Tibial artery (tissue), 4 donors: ENCODE measurements at regions not wholly inside any gene's neighbourhood (a gene's known extent, or its start where the extent isn't known, plus 50 kb on each side); places are given as distances from the start of the nearest gene placed in this dataset.
"Not testable (repeated sequence)": the region's sequence is repeated elsewhere in the genome, so short reads cannot be mapped to it uniquely, and the experiment has no call there.

ENCODE experiments used
- DNase-seq, 2 donors: peaks; one replicate each; pipeline ENCODE4 v3.0.0-alpha.2; 2019
- H3K27ac ChIP-seq, 2 donors: fragments of 200-600 bp; sonication (generic) in 1 of 2; 1 replicate in 1 of 2; 2 replicates in 1 of 2; pipeline ENCODE4 v1.5.1; 2018 to 2019; ENCODE audit warnings: mild to moderate bottlenecking in 1 of 2
- H3K27me3 ChIP-seq, 2 donors: fragments of 200-600 bp; sonication (generic) in 1 of 2; one replicate each; pipeline versions ENCODE4 v1.5.1 to v1.6.0; 2016 to 2019
- H3K36me3 ChIP-seq, 3 donors: fragments of 200-600 bp; sonication (generic) in 2 of 3; one replicate each; pipeline ENCODE4 v1.5.1; 2016 to 2019; ENCODE audit warnings: mild to moderate bottlenecking in 2 of 3
- H3K4me1 ChIP-seq, 4 donors: fragments of 200-600 bp; sonication (generic) in 2 of 4; 1 replicate in 3 of 4; 2 replicates in 1 of 4; pipeline ENCODE4 v1.5.1; 2016 to 2019
- H3K4me3 ChIP-seq, 2 donors: fragments of 200-600 bp; sonication (generic) in 1 of 2; 1 replicate in 1 of 2; 2 replicates in 1 of 2; pipeline ENCODE4 v1.5.1; 2018 to 2019; ENCODE audit warnings: mild to moderate bottlenecking in 2 of 2
- H3K9me3 ChIP-seq, 3 donors: fragments of 200-600 bp; sonication (generic) in 1 of 3; one replicate each; pipeline ENCODE4 v1.5.1; 2016 to 2019
- CTCF ChIP-seq, 2 experiments: fragments of 200-600 bp in 1 of 2; fragments of 450-650 bp in 1 of 2; IDR thresholded peaks; one replicate each; pipeline ENCODE4 v1.5.1; 2017 to 2019; ENCODE audit warnings: antibody characterized with exemption in 2 of 2, mild to moderate bottlenecking in 1 of 2, moderate library complexity in 1 of 2
- intact Hi-C: fragments of 100-400 bp; cut with DNase I; formaldehyde crosslinking; loops from one replicate; pipeline ENCODE4 v1.15.0; 2023; ENCODE audit warnings: low total_unique reads

- no peak for TF ChIP-seq CTCF (IDR thresholded peaks at IDR 0.05)
- Histone ChIP-seq H3K27ac (no peak overlapping the region), H3K9me3 (no peaks in the 10 kb centered on the region), H3K4me3 (no peak overlapping the region), H3K36me3 (no peaks in the 10 kb centered on the region), H3K27me3 (no peaks in the 10 kb centered on the region), H3K4me1 (peaks cover 0 to 5% (median 0%) of the 10 kb centered on the region in 4 donors)
- intact Hi-C loops: no loop called here
- DNase-seq: no peak
Observed at GRCh38 chr21:15291621-15292266, 226.9 kb upstream of the NRIP1 start.

DNA sequence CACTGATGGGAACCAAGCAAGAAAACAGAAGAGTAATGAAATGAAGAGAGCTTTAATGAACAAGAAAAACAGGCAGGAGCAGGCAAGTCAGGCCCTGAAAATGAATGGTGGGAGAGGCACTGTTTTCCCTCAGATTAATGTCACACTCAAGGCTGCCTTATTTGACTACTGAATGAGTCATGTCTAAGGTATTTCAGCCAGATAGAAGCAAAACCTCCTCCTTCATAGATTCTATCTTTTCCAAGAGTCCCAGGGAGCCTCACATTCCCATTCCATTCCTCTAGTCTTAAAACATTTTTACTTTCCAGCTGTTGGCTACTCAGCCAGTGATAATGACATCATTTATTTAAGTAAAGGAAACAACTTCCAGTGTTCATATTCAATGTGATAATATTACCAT is 228.4 kb upstream of the NRIP1 start:
- H3K27ac ChIP-seq: no peak overlapping the region
- no peak for TF ChIP-seq CTCF (IDR thresholded peaks at IDR 0.05)
- H3K9me3 ChIP-seq: no peaks in the 10 kb centered on the region
- DNase-seq: no peak
- intact Hi-C loops: no loop called here
- H3K4me1 ChIP-seq: peaks cover 0 to 5% (median 0%) of the 10 kb centered on the region in 4 donors
- no peak overlapping the region for H3K4me3 ChIP-seq
- no peaks in the 10 kb centered on the region for H3K36me3 ChIP-seq
- H3K27me3 ChIP-seq: no peaks in the 10 kb centered on the region

- H3K4me1 ChIP-seq: peaks cover 0 to 5% (median 0%) of the 10 kb centered on the region in 4 donors
- H3K36me3 ChIP-seq: no peaks in the 10 kb centered on the region
- no peak overlapping the region for H3K27ac ChIP-seq
- H3K27me3 ChIP-seq: no peaks in the 10 kb centered on the region
- no peaks in the 10 kb centered on the region for H3K9me3 ChIP-seq
- H3K4me3 ChIP-seq: no peak overlapping the region
- no peak for TF ChIP-seq CTCF (IDR thresholded peaks at IDR 0.05)
- DNase-seq: no peak
- intact Hi-C loops: no loop called here
Observed at GRCh38 chr21:15295875-15296274, 231.1 kb upstream of the NRIP1 start.

DNA sequence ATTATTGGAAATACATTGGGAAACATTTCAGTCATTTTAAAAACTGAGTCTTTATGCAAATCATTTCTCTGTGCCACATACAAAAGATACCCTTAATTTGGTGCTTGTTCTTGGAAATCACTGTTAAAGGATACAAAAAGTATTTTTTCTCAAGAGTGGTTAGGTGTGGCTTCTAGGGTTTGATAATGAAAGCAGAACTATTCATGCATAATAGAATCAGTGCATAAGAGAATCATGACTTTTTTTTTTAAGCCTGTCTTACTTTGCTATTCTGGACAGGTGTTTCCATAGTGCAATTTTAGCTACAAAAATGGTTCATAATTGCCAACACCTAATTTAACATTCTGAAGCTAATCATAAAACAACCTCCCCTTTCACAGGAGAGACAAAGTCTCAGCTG is 233.0 kb upstream of the NRIP1 start:
- no peak for TF ChIP-seq CTCF (IDR thresholded peaks at IDR 0.05)
- intact Hi-C loops: no loop called here
- Histone ChIP-seq H3K27me3 (no peaks in the 10 kb centered on the region), H3K36me3 (no peaks in the 10 kb centered on the region), H3K9me3 (no peaks in the 10 kb centered on the region), H3K4me1 (peaks cover 0 to 5% (median 0%) of the 10 kb centered on the region in 4 donors), H3K27ac (no peak overlapping the region), H3K4me3 (no peak overlapping the region)
- DNase-seq: no peak

DNA sequence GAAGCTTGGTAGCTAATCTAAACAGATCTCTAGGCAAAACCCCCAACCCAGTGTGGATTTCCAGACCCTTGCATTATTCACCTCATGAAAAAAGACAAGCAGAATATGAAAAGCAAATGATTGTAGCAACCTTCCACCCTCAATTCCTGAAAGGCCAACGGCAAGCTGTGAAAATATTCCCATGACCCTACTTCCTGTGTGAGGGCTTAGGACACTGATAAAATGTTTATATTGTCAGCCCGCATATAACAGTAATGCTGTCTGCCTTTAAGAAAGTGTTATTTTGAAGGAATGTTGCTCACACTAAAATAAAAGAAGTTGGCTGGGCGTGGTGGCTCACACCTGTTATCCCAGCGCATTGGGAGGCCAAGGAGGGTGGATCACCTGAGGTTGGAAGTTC is 233.5 kb upstream of the NRIP1 start:
- Histone ChIP-seq H3K4me1 (no peaks in the 10 kb centered on the region), H3K27me3 (no peaks in the 10 kb centered on the region), H3K36me3 (no peaks in the 10 kb centered on the region), H3K9me3 (no peaks in the 10 kb centered on the region), H3K27ac (no peak overlapping the region), H3K4me3 (no peak overlapping the region)
- intact Hi-C loops: no loop called here
- DNase-seq: no peak
- TF ChIP-seq CTCF (IDR thresholded peaks at IDR 0.05): no peak

DNA sequence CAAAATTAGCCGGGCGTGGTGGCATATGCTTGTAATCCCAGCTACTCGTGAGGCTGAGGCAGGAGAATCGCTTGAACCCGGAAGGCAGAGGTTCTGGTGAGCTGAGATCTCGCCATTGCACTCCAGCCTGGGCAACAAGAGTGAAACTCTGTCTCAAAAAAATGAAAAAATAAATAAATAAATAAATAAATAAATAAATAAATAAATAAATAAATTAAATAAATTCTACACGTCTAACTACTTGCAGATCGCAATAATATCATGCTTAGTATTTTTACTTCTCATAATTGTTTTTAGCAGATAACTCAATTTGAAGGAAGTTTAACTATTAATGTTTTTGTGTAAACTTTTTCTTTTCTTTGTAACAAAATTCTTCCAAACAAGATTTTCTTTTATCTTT is 234.0 kb upstream of the NRIP1 start:
- intact Hi-C loops, H3K4me3 ChIP-seq, H3K27ac ChIP-seq, H3K4me1 ChIP-seq, H3K36me3 ChIP-seq, H3K9me3 ChIP-seq, DNase-seq, H3K27me3 ChIP-seq: not testable (repeated sequence)
